ENCODE measurements at regions not wholly inside any gene's neighbourhood (a gene's known extent, or its start where the extent isn't known, plus 50 kb on each side); places are given as distances from the start of the nearest gene placed in this dataset.

GRCh38 chr20:61135266-61135665 lies 116.8 kb upstream of the CDH4 start:
- in situ Hi-C loops (cut with HindIII; ENCODE audit: low pct_unique_long_range_greater_than_20kb, low sequenced_read_pairs), result no loop called here
- intact Hi-C loops (cut with micrococcal nuclease; ENCODE audit: unreplicated experiment), result no loop called here
- H3K27me3 ChIP-seq (ENCODE audit: control insufficient read depth, insufficient read depth, low read length), result peaks cover 2% of the 10 kb centered on the region; the same call in 1 of the 2 replicates
- H3K4me1 ChIP-seq (ENCODE audit: control insufficient read depth, insufficient read depth, low read length), result no peaks in the 10 kb centered on the region
- ATAC-seq (no peak), DNase-seq (ENCODE audit: low read depth, low spot score) (no peak)
- ChIA-PET POLR2A (interaction anchor here (0.6 kb wide), 1 partner anchor 676 kb away, joined by 3 read pairs; no protein-coding TSS in a partner anchor), CTCF (no interaction called here)
- no peaks in the 10 kb centered on the region for H3K36me3 ChIP-seq (ENCODE audit: control insufficient read depth, insufficient read depth, low read length)
- no TSS peak for BruUV-seq (replicated peaks)
- H3K9me3 ChIP-seq (ENCODE audit: control insufficient read depth, insufficient read depth, low read depth, low read length), result no peaks in the 10 kb centered on the region
- TF ChIP-seq POLR2AphosphoS5 (IDR thresholded peaks at IDR 0.05; ENCODE audit: low read depth, low read length) (no peak), CTCF (IDR thresholded peaks at IDR 0.05) (no peak), SIN3A (IDR thresholded peaks at IDR 0.05; ENCODE audit: borderline replicate concordance, insufficient read depth, low read depth, low read length) (no peak), TCF7L2 (IDR thresholded peaks at IDR 0.05; ENCODE audit: low read depth, low read length) (no peak), REST (IDR thresholded peaks at IDR 0.05; ENCODE audit: insufficient read depth in 1 of 2, low read depth in 2 of 2, low read length in 1 of 2) (no peak)
- H3K4me3 ChIP-seq (ENCODE audit: low read depth in 2 of 2, low read length in 2 of 2), result no peak overlapping the region
- no peak overlapping the region for H3K27ac ChIP-seq (ENCODE audit: low read length)

- Histone ChIP-seq H3K4me3 (ENCODE audit: low read depth in 2 of 2, low read length in 2 of 2) (no peak overlapping the region), H3K4me1 (ENCODE audit: control insufficient read depth, insufficient read depth, low read length) (no peaks in the 10 kb centered on the region), H3K9me3 (ENCODE audit: control insufficient read depth, insufficient read depth, low read depth, low read length) (no peaks in the 10 kb centered on the region), H3K27me3 (ENCODE audit: control insufficient read depth, insufficient read depth, low read length) (peaks cover 2% of the 10 kb centered on the region; the same call in 1 of the 2 replicates), H3K36me3 (ENCODE audit: control insufficient read depth, insufficient read depth, low read length) (no peaks in the 10 kb centered on the region), H3K27ac (ENCODE audit: low read length) (no peak overlapping the region)
- ChIA-PET CTCF (no interaction called here), POLR2A (no interaction called here)
- ATAC-seq (no peak), DNase-seq (ENCODE audit: low read depth, low spot score) (no peak)
- intact Hi-C loops (cut with micrococcal nuclease; ENCODE audit: unreplicated experiment), result no loop called here
- BruUV-seq (replicated peaks), result no TSS peak
- in situ Hi-C loops (cut with HindIII; ENCODE audit: low pct_unique_long_range_greater_than_20kb, low sequenced_read_pairs), result no loop called here
- TF ChIP-seq TCF7L2 (IDR thresholded peaks at IDR 0.05; ENCODE audit: low read depth, low read length) (no peak), POLR2AphosphoS5 (IDR thresholded peaks at IDR 0.05; ENCODE audit: low read depth, low read length) (no peak), REST (IDR thresholded peaks at IDR 0.05; ENCODE audit: insufficient read depth in 1 of 2, low read depth in 2 of 2, low read length in 1 of 2) (no peak), SIN3A (IDR thresholded peaks at IDR 0.05; ENCODE audit: borderline replicate concordance, insufficient read depth, low read depth, low read length) (no peak)
Measured at GRCh38 chr20:61135968-61136367, 116.1 kb upstream of the CDH4 start.

Measured in Panc1 (cell line).